ENCODE measurements at regions not wholly inside any gene's neighbourhood (a gene's known extent, or its start where the extent isn't known, plus 50 kb on each side); places are given as distances from the start of the nearest gene placed in this dataset.

GRCh38 chr6:164308339-164308738, 893.8 kb downstream of the QKI start:
- TF ChIP-seq CTCF (IDR thresholded peaks at IDR 0.05) (no peak), EP300 (IDR thresholded peaks at IDR 0.05) (no peak), POLR2A (IDR thresholded peaks at IDR 0.05) (no peak)

All from tibial nerve (tissue), 4 donors.